C1 segment of cervical spinal cord (tissue), 14 donors: ENCODE measurements at regions not wholly inside any gene's neighbourhood (a gene's known extent, or its start where the extent isn't known, plus 50 kb on each side); places are given as distances from the start of the nearest gene placed in this dataset.
A peak's percentile ranks its signal among the peaks of the same experiment; 100 is the strongest.
"Not testable (repeated sequence)": the region's sequence is repeated elsewhere in the genome, so short reads cannot be mapped to it uniquely, and the experiment has no call there.

ENCODE experiments used
- DNase-seq, 14 donors: peaks; one replicate each; lab custom pipeline; 2025; lab: John Stamatoyannopoulos, UW

DNA sequence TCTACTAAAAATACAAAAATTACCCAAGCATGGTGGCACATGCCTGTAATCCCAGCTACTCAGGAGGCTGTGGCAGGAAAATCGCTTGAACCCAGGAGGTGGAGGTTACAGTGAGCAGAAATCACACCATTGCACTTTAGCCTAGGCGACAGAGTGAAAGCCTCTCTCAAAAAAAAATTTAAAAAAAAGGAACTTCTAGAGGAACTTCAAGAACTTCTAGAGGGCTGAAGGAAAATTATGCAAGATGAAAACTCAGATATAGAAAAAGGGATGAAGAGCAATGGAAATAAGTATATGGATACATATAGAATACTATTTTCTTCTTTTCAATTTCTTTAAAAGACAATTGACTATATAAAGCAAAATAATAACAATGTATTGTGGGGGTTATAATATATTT, 51.2 kb upstream of the PRR5 start:
- DNase-seq, result no peak

DNA sequence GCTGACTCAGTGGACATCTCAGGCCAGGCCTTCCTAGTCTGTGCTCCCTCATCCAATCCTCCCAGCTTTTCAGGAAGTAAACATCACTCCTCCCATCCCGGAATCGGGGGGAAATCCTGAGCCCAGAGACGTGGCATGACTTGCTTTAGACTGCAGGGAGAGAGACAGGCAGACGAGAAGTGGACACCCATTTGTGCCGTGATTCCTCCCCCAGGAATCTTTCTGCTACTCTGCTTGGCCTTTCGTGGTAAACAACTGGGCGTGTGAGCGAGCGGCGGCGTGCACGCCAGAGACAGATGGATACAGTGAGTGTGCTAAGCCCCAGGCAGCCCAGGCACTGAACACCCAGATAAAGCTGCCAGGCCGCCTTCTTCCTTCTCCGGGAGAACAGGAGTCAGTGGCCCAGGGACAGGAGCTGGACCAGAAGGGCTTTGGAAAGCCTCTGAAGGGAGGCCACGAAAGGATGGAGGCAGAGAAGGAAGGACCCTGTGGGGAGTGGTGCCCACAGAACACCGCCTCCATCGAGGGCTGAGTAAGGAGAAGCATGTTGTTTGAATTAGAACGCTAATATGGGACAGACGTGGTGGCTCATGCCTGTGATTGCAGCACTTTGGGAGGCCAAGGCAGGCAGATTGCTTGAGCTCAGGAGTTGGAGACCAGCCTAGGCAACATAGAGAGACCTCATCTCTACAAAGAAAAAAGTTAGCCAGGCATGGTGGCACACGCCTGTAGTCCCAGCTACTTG, 53.0 kb upstream of the PRR5 start:
- no peak for DNase-seq

DNA sequence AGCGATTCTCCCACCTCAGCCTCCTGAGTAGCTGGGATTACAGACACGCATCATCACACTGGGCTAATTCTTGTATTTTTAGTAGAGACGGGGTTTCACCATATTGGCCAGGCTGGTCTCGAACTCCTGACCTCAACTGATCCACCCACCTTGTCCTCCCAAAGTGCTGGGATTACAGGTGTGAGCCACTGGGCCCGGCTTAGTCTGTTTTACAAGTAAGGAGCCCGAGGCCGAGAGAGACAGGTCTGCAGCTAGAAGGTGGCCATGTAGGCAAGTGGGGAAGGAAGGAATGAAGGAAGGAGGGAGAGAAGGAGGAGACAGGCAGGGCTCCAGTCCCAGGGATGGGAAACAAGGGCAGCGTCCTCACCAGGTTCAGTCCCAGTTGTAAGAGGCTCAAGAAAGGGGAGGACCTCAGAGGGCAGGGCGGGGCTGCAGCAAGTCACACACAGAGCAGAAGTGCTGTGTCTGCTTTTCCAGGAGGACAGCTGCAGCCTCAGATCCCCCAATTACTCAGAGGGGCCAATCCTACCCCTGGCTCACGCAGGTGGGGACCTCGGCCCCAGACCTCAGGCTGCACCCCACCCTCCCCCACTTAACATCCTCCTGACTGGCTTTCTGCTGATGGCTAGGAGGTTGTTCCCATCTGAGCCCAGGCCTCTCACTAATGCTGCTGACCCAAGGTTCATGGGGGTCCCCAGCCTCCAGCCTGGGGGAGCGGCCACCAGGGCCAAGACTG, 53.8 kb upstream of the PRR5 start:
- no peak for DNase-seq

DNA sequence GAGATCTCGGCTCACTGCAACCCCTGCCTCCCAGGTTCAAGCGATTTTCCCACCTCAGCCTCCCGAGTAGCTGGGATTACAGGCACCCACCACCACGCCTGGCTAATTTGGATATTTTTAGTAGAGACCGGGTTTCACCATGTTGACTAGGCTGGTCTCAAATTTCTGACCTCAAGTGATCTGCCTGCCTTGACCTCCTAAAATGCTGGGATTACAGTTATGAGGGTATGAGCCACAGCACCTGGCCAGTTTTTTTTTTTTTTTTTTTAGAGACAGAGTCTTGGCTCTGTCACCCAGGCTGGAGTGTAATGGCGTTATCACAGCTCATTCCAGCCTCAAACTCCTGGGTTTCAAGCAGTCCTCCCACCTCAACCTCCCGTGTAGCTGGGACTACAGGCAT, 54.9 kb upstream of the PRR5 start:
- no peak for DNase-seq

DNA sequence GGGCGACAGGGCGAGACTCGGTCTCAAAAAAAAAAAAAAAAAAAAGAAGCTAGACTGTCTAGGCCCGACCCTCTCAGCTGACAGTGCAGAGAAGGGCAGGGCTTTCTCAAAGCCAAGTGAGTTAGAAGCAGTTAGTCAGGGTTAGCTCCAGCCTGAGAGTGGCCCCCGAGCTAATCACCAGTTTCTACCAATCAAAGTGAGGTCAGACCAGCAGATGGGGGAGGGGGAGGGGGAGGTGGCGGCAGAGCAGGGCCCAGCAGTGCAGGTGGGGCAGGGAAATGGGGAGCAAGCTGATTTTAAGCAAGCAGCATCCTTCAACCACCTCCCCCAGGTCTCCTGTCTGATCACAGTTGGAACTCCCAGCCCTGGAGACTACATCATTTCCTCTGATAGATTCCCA, 55.3 kb upstream of the PRR5 start:
- DNase-seq, result no peak

DNA sequence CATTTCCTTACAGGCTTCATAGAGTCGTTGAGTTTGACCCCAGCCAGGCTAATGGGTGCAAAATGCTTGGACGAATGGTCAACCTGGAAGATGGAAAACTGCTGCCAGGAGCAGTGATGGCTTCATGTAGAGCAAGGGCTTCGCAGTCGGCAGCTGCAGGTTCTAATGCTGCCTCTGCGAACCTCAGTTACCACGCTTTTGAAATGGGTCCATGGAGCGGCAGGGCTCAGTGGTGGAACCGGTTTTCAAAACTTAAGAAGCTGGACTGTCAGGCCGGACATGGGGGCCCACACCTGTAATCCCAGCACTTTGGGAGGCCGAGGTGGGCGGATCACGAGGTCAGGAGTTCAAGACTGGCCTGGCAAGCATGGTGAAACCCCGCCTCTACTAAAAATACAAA, 55.9 kb upstream of the PRR5 start:
- no peak for DNase-seq

DNA sequence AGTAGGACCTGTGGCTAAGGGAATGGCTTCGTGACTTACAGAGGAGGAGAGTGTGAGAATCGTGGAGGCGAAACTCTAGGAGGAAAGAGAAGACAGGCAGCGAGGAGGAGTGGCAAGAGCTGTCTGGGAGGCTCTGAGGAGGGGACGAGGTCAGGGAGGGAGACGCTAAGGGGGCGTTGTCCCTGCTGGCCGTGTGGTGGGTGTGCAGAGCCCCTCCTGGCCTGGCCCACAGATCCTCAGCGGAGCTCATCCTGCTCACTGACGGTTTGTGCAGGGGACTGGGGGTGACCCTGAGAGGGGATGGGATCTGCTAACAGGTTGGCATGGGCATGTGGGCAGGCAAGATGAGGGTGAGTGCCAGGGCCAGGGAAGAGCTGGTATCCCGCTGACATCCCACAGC, 56.5 kb upstream of the PRR5 start:
- no peak for DNase-seq

DNA sequence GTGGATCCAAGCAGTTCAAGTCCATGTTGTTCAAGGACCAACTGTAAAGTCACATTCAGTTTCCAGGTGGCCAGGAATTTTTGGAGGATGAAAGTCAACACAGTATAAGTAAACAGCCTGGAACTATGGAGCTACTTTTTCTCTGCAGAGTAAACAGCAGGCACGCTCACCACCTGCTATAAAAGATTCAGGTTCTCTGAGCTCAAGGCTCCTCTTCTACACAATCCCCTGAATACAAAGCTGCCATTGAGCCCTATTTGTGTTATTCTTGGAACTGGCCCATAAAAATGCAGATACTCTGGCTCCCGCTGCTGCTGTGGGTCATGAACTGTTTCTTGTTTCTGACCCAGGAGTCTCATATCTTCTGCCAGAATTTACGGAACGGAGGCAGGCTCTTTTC, 56.9 kb upstream of the PRR5 start:
- no peak for DNase-seq

DNA sequence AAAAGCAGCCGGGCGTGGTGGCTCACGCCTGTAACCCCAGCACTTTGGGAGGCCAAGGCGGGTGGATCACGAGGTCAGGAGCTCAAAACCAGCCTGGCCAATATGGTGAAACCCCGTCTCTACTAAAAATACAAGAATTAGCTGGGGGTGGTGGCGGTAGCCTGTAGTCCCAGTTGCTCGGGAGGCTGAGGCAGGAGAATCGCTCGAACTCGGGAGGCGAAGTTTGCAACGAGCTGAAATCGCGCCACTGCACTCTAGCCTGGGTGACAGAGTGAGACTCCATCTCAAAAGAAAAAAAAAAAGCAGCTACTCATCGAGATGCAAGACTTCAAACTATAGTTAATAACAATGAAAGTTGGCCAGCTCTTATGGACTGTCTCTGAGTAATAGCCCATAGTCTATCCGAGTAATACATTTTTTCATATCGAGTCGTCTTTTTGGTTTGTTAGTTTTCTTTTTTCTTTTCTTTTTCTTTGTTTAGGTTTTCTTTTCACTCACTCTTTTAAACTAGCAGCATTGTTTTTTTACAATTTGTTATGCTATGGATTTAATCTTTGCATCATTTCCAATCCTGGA, 58.4 kb upstream of the PRR5 start:
- DNase-seq, result not testable (repeated sequence)

DNA sequence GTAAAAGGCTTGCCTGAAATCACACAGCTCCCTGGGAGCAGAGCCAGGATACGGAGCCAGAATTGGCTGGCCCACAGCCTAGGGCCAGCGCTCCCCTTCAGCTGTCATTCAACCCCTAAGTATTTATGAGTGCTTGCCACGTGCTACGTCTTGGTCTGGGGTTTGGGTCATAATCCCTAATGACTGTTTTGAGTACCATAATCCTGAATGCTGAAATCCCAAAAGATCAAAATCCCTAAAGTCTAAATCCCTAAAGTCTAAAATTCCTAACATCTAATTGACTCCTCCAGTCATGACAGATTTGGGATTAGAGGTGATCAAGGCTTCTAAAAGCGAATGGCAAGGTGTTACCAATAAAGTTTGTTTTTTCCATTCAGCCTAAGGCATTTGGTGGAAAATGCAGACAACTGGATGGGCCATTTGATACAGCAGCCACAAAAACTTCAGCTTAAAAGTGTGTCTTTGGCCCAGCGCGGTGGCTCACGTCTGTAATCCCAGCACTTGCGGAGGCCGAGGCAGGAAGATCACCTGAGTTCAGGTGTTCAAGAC, 59.8 kb upstream of the PRR5 start:
- no peak for DNase-seq

DNA sequence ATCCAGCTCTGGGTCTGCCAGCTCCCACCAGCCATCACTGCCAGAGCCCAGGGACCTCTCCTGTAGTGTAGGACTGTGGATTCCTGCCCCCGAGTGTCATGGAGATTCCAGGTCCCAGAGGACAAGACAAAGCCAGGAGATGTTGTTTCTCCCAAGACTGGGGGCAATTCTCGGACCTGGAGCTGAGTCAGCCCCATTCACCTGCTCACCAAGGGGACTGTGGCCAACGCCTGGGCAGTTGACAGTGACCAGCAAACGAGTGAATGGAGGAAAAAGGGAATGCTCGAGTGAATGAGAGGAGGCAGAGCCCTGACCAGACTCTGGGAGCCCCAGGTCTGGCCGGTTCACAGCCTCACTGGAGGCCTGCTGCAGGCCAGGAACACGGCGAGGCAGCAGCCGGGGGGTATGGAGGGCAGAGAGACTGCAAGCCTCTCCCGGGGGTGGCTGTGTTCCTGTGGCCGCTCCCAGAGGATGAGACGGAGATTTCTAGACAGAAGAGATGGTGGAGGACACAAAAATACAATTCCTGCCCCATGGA, 61.3 kb upstream of the PRR5 start:
- no peak for DNase-seq

DNA sequence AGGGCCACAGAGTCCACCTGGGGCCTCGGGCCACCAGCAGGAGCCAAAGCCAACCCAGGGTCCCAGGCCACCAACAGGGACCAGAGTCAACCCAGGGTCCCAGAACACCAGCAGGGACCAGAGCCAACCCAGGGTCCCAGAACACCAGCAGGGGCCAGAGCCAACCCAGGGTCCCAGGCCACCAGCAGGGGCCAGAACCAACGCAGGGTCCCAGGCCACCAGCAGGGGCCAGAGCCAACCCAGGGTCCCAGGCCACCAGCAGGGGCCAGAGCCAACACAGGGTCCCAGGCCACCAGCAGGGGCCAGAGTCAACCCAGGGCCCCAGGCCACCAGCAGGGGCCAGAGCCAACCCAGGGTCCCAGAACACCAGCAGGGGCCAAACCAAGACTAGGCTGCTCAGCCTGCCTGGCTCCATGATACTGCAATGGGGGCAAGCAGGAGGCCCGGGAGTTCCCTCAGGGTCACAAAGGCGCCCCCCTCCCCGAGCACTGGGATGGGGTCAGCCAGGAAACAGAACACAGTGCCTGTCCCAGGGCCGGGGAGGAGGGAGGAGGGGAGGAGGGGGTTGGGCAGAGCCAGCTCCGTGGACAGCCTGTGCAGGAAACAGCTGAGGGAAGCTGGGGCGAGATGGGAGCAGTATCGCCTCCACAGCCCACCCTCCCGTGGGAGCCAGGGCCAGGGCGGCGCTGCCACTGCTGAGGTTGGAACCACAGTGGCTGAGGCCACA, 62.0 kb upstream of the PRR5 start:
- DNase-seq, result no peak

DNA sequence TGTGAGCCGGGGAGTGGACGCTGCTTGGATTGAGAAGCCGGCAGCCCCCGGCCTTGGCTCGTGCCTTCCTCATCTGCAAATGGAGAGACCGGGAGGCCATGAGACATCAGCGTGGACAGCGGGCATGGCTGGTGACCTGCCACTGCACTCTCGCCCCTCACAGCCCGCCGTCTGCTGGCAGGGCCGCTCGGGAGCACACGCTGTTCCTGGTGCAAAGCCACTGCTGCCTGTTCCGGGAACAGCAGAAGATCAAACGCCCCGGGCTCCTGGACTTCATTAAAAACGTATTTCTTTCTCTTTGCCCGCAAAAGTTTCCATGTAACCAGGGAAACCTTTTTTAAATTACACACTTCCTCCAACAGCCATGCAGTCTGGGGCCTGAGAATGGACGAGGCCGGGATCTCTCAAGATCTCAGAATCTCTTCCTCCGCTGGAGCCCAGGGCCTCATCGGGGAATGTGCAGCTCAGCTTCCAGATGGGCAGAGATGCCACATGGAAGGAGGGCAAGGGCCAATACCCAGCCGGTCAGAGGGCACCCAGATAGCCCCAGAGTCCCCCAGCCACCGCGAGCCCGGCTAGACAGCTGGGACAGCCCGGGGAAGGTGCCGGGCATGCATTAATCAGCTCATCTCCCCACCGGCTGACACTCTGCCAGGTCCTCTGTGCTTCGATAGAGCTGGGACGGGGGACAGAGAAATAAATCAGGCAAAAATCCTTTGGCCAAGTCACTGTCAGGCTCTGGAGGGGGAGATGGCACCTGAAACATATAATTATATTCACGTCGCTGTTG, 62.8 kb upstream of the PRR5 start:
- DNase-seq, result peak in 3 of 14 donors; percentile 14 to 40 (median 25)

DNA sequence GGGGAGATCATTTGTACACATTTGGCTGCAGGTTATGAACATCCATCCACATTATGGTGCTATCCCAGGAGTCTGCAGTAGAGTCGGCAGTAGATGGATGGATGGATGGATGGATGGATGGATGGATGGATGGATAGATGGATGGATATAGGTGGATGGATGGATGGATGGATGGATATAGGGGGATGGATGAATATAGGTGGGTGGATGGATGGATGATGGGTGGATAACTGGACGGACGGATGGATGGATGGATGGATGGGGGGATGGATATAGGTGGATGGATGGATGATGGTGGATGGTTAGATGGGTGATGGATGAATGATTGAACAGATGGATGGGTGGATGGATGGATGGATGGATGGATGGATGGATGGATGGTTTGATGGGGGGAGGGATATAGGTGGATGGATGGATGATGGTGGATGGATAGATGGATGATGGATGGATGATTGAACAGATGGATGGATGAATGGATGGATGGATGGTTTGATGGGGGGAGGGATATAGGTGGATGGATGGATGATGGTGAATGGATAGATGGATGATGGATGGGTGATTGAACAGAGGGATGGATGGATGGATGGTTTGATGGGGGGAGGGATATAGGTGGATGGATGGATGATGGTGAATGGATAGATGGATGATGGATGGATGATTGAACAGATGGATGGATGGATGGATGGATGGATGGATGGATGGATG, 65.3 kb upstream of the PRR5 start:
- DNase-seq, result not testable (repeated sequence)

DNA sequence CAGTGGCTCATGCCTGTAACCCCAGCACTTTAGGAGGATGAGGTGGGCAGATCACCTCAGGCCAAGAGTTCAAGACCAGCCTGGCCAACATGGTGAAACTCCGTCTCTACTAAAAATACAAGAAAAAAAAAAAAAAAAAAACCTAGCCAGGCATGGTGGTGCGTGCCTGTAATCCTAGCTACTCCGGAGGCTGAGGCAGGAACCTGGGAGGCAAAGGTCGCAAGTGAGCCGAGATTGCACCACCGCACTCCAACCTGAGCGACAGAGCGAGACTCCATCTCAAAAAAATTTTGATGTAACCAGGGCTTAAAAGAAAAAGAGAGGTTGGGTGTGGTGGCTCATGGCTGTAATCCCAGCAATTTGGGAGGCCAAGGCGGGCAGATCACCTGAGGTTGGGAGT, 66.4 kb upstream of the PRR5 start:
- DNase-seq, result not testable (repeated sequence)

DNA sequence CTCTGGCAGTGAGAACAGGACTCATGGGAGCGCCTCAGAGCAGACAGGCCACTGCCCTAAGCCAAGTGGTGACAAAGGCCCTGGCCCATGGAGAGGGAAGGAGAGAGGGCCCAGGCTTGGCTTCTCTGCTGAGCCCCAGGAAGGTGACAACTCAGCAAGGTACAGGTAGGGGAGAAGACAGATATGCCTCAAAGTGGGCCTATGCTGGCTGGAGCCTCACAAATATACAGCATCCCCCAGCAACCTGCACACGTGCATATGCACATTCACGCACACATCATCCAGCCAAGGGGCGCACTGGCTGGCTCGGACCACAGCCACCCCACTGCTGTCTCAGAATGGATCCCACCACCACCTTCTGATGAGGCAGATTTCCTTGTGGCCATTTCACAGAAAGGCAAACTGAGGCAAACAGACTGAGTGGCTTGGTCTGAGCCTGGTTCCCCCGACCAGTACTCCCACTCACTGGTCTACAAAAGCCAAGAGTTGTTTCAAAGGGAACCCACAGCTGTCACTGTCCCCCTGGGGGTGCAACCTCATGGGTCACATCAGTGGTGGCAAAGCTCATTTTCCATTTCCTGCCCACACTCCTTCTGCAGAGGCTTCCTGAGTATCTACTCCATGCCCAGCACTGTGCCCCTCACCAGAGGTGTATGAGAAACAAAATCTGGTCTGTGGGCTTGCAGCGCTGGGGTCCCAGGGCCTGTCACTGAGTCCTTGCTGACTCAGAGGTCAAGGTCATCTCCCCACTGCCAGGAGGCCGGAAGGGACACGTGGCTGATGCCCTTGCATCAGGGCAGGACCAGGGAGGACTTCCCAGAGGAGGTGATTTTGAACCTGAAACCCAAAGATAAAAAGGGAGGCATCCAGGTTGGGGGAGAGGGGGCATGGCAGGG, 67.3 kb upstream of the PRR5 start:
- no peak for DNase-seq

DNA sequence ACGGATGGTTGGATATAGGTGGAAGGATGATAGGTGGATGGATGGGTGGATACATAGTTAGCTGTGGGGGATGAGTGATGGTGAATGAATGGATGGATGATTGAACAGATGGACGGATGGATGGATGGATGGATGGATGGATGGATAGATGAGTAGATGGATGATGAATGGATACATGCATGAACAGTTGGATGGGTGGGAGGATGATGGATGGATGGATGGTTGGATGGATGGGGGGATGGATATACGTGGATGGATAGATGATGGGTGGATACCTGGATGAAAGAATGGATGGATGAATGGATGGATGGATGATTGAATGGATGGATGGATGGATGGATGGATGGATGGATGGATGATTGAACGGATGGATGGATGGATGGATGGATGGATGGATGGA, 68.4 kb upstream of the PRR5 start:
- no peak for DNase-seq

DNA sequence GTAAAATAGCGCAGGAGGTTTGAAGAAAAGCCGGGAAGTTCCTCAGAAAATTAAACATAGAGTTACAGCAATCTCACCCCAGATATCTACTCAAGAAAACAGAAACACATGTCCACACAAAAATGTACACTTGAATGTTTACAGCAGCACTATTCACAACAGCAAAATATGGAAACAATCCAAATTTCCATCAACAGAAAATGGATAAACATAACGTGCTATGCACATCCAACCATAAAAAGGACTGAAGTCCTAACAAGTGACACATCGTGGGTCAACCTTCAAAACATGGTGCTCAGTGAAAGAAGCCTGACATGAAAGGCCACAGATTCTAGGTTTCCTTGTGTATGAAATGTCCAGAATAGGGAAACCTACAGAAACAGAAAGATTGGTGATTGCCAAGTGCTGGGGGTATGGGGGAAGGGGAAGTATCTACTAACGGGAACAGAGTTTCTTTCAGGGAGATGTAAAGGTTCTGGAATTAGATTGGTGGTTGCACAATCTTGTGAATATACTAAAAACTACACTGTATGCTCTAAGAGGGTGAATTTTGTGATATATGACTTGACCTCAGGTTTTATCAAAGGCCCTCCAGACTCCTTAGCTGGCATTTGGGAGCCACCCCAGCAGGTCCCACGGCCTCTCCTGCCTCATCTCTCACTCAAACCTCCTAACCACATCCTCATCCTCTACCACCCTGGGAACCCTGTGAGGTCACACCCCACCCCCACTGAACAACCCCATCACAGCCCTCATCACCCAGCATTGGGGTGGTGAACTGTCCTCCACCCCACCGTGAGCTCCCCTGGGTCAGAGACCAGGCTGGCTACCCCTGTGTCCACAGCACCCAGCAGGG, 69.2 kb upstream of the PRR5 start:
- DNase-seq, result peak in 1 of 14 donors; percentile 8
